Thyroid gland (tissue), 4 donors: ENCODE measurements at regions not wholly inside any gene's neighbourhood (a gene's known extent, or its start where the extent isn't known, plus 50 kb on each side); places are given as distances from the start of the nearest gene placed in this dataset.

Experiments used
- POLR2A ChIP-seq, 2 donors: fragments of 450-650 bp; IDR thresholded peaks; one replicate each; pipeline ENCODE4 v1.6.1; 2017; ENCODE audit warnings: antibody characterized with exemption in 2 of 2, mild to moderate bottlenecking in 2 of 2, moderate library complexity in 1 of 2
- TF ChIP-seq, protein P1 (sequence below), 6 experiments: fragments of 200-600 bp in 3 of 6; fragments of 450-650 bp in 3 of 6; sonication (generic) in 3 of 6; IDR thresholded peaks; one replicate each; pipeline ENCODE4 v1.5.1; 2016 to 2019; ENCODE audit warnings: antibody characterized with exemption in 6 of 6, mild to moderate bottlenecking in 2 of 6, inconsistent platforms in 1 of 6, moderate library complexity in 1 of 6

DNA sequence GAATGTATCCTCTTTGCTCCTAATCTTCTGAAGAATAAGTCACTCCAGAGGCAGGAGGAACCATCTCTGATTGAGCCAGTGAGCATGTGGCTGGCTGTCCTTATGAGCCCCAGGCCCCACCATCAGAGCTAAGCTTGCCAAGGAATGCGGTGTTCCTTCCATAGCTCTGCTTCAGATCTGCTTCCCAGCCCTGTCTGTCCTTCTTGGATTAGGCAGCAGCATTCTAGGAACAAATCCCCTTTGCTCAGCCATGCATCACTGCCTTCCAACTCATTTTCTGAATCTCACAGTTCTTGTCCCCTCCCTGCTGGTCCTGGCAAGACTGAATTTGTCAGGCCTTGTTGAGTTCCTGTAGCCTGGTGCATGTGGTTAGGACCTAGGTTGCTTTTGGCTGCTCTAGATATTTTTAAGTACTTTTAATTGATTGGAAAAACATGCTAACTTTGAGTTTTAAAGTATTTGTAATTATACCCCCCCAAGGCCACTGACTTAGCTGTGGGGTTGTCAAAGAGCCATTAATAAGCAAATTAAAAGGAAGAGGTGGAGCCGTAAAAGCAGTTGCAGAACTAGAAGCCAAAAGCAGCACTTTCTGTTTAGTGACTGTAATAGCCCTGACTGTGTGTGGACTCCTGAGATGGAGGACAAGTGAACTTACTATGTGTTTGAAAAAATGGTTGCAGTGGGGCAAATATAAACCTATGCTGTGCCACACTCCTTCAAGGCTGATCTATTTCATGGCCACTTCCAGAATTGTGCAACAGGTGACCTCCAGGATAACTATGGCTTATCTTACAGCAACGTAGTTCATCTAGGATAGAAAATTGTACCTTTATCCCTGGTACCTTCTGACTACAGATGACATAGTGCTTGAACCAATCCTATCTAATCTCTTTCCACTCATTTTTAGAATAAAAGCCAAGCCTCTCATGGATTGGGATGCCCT is 61.3 kb upstream of the BACH1 start:
- TF ChIP-seq POLR2A (IDR thresholded peaks at IDR 0.05): no peak
- TF ChIP-seq, protein P1, sequence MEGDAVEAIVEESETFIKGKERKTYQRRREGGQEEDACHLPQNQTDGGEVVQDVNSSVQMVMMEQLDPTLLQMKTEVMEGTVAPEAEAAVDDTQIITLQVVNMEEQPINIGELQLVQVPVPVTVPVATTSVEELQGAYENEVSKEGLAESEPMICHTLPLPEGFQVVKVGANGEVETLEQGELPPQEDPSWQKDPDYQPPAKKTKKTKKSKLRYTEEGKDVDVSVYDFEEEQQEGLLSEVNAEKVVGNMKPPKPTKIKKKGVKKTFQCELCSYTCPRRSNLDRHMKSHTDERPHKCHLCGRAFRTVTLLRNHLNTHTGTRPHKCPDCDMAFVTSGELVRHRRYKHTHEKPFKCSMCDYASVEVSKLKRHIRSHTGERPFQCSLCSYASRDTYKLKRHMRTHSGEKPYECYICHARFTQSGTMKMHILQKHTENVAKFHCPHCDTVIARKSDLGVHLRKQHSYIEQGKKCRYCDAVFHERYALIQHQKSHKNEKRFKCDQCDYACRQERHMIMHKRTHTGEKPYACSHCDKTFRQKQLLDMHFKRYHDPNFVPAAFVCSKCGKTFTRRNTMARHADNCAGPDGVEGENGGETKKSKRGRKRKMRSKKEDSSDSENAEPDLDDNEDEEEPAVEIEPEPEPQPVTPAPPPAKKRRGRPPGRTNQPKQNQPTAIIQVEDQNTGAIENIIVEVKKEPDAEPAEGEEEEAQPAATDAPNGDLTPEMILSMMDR (IDR thresholded peaks at IDR 0.05): no peak
